ENCODE measurements at regions not wholly inside any gene's neighbourhood (a gene's known extent, or its start where the extent isn't known, plus 50 kb on each side); places are given as distances from the start of the nearest gene placed in this dataset.
"Not testable (repeated sequence)": the region's sequence is repeated elsewhere in the genome, so short reads cannot be mapped to it uniquely, and the experiment has no call there.

GRCh38 chr2:89874810-89875595, 1183.5 kb downstream of the RPIA start:
- DNase-seq (ENCODE audit: low spot score), result not testable (repeated sequence)

GRCh38 chr2:89876445-89876844, 1185.0 kb downstream of the RPIA start:
- DNase-seq (ENCODE audit: low spot score), result not testable (repeated sequence)

- peak; percentile 0 for DNase-seq (ENCODE audit: low spot score)
These were observed 1185.4 kb downstream of the RPIA start for GRCh38 chr2:89876878-89877277.

- not testable (repeated sequence) for DNase-seq (ENCODE audit: low spot score)
These were observed 1191.4 kb downstream of the RPIA start for GRCh38 chr2:89882880-89883279.

GRCh38 chr2:89883624-89884023, 1192.2 kb downstream of the RPIA start:
- DNase-seq (ENCODE audit: low spot score), result not testable (repeated sequence)

DNA sequence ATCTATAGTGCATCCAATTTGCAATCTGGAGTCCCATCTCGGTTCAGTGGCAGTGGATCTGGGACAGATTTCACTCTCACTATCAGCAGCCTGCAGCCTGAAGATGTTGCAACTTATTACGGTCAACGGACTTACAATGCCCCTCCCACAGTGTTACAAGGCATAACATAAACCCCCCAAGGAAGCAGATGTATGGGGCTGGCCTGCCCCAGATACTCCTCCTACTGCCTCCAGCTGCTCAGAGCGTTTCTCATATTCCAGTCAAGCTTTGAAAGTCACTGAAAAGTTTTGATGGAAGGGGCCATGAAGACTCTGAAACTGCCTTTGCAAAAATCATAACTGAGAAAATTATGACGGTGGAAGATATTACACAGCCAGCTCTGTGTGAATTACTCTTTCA, 1193.6 kb downstream of the RPIA start:
- DNase-seq (ENCODE audit: low spot score), result not testable (repeated sequence)

- DNase-seq (ENCODE audit: low spot score), result not testable (repeated sequence)
These were observed 1197.2 kb downstream of the RPIA start for GRCh38 chr2:89888693-89889092.

- DNase-seq (ENCODE audit: low spot score), result not testable (repeated sequence)
These were observed 1198.8 kb downstream of the RPIA start for GRCh38 chr2:89890185-89890773.

GRCh38 chr2:89894988-89895387, 1203.5 kb downstream of the RPIA start:
- not testable (repeated sequence) for DNase-seq (ENCODE audit: low spot score)

- DNase-seq (ENCODE audit: low spot score), result not testable (repeated sequence)
These were observed 1204.2 kb downstream of the RPIA start for GRCh38 chr2:89895629-89896028.

DNA sequence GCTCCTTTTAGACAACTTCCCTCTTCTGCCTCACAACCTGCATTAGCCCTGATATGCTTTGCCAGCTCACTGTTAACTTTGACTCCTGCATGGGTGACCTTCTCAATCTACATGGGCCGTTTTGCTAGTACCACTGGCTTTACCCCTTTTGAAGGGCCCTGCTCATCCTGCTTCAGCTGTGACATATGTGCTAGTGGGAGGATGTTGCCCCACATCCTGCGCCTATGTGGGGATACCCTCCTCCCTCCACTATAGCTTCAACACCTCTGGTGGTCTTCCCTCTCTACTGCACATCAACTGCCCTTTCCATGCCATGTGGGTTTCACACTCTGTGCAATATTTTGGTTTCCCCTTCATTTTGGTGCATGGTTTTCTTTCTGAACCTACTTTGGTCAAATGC, 1235.5 kb downstream of the RPIA start:
- not testable (repeated sequence) for DNase-seq (ENCODE audit: low spot score)

DNA sequence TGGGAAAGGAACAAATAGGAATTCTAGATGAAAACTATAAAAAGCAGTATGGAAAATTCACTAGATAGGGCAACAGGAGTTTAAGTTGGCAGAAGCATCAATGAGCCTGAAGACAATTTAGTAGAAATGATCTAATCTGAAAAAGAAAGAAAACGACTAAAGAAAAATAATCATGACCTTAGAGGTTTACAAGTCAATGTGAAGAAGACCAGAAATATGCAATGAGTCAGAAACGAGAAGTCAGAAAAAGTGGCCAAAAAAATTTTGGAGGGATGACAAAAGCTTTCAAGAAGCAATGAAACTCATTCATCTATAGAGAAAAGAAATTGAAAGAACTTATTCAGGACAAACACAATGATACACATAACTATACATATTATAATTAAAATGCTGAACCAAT, 1244.0 kb downstream of the RPIA start:
- not testable (repeated sequence) for DNase-seq (ENCODE audit: low spot score)

- DNase-seq (ENCODE audit: low spot score), result not testable (repeated sequence)
These were observed 1244.5 kb downstream of the RPIA start for GRCh38 chr2:89936011-89936410.

GRCh38 chr2:89936559-89936958, 1245.1 kb downstream of the RPIA start:
- DNase-seq (ENCODE audit: low spot score), result not testable (repeated sequence)

DNA sequence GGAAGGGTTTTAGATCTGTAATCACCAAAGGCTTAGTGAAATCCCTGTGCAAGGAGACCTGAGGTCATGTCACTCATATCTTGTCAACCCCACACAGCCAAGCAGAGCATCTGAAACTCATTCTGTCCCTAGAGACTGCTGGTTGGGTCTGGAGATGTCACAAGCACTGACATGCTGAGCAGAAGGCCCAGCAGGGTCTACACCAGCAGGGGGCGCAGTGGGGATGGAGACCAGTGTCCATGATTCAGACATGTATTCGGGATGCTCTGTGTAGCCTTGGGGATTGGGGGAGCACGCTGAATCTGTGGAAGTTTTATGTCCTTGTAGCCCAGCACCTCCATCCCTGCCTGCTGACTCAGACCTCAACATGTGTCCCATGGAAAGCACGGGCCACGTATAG, 1247.3 kb downstream of the RPIA start:
- not testable (repeated sequence) for DNase-seq (ENCODE audit: low spot score)

DNA sequence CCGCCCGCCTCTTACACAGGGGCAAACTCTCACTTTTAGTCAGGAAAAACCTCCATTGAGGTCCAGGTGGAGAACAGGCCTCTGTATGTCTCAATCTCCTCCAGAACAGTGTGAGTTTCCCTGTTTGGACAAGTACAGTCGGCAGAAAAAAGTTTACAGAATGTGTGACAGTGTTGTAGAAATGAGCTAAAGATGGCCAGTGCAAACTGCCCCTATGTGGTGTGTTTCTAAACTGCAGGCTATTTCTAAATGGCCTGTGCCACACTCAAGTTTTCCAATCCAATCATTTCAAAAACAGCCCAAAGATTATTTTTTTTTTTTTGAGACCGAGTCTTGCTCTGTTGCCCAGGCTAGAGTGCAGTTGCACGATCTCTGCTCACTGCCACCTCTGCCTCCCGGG, 1252.8 kb downstream of the RPIA start:
- DNase-seq (ENCODE audit: low spot score), result not testable (repeated sequence)

GRCh38 chr2:89945004-89945616, 1253.6 kb downstream of the RPIA start:
- not testable (repeated sequence) for DNase-seq (ENCODE audit: low spot score)

DNA sequence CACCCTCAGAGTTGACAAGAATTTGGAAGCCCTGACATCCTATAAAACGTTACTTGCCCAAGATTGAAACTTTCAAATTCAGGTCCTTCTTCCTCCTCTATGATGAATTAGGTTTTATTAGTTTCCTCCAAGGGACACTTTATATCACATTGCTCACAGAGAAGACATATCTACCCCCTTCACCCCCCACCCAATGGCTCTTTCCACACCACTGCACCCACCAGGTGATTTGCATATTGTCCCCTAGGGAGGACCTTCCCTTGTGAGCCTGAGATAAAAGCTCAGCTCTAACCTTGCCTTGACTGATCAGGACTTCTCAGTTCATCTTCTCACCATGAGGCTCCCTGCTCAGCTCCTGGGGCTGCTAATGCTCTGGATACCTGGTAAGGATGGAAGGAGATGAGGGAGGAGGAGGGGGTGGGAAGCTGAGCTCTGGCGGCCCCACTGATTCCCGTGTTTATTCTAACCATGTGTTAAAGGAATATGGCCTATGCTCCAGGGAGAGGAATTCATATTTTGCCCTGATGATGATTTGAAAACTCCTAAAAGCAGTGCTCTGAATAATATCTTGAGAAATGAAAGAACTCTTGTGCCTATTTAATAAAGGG, 1255.8 kb downstream of the RPIA start:
- DNase-seq (ENCODE audit: low spot score), result not testable (repeated sequence)

- DNase-seq (ENCODE audit: low spot score), result not testable (repeated sequence)
These were observed 1256.6 kb downstream of the RPIA start for GRCh38 chr2:89948102-89948501.

DNA sequence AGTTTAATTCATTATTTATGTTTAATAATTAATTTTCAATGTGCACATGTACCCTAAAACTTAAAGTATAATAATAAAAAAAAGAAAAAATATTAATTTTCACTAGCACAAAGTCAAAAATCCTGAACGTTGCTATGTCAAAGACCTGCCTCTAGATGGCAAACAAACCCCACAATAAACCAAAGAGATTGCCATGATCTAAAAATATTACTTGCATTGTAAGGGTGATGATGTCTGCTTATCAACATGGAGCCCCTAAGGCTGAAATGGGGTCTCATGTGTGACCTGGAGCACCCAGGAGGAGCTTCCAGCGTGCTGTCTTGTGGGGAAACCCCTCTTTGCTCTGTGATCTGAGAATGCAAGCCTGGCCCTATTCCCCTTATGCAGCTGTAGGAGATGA, 1259.3 kb downstream of the RPIA start:
- not testable (repeated sequence) for DNase-seq (ENCODE audit: low spot score)

GRCh38 chr2:89957236-89957635, 1265.8 kb downstream of the RPIA start:
- DNase-seq (ENCODE audit: low spot score), result not testable (repeated sequence)

GRCh38 chr2:89959729-89960378, 1268.4 kb downstream of the RPIA start:
- not testable (repeated sequence) for DNase-seq (ENCODE audit: low spot score)
